HG03469 (cell line): ENCODE measurements at regions not wholly inside any gene's neighbourhood (a gene's known extent, or its start where the extent isn't known, plus 50 kb on each side); places are given as distances from the start of the nearest gene placed in this dataset.

Source experiments
- ATAC-seq: cut with Tn5 transposase; IDR thresholded peaks from one replicate; pipeline ENCODE4 v1.9.1; 2021; ENCODE audit warnings: mild to moderate bottlenecking, moderate library complexity, moderate number of reproducible peaks; ENCODE audit not compliant: unreplicated experiment

DNA sequence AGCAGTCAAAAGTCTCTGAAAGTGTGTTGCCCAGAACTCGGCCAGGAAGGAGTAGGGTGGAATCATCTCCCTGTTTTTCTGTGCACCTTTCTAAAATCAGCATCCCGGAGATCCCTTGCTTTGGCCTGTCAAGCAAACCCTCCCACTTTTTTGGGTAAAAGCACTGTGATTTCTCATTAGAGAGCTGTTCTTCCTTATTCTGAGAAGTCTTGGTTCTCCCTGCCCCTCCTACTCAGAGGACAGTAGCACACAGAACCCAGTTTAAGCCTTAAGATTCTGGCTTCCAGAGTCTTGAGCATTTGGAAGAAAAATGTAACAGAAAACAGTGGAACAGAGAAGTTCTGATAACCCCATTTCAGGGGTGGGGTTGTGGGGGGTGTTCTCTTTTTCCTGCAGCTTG is 52.6 kb upstream of the KATNAL1 start:
- no peak for ATAC-seq

DNA sequence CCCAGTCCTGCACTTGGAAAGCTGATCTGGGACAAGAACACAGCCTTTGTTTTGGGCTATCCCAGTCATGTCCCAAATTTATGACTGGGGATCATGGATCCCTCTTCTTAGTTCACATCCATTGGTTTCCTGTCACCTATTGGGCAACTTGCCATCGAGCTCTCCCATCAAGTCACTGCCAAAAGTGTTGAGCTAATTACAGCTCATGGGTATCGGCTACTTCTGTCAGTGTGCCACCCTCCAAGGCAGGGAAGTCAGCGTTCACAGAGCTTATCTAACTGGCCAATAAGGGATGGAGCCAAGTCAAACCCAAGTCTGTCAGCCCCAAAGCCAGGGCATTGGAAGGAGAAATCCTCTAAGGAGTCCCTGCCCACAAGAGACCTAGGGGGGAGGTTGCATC is 53.2 kb upstream of the KATNAL1 start:
- ATAC-seq, result no peak

DNA sequence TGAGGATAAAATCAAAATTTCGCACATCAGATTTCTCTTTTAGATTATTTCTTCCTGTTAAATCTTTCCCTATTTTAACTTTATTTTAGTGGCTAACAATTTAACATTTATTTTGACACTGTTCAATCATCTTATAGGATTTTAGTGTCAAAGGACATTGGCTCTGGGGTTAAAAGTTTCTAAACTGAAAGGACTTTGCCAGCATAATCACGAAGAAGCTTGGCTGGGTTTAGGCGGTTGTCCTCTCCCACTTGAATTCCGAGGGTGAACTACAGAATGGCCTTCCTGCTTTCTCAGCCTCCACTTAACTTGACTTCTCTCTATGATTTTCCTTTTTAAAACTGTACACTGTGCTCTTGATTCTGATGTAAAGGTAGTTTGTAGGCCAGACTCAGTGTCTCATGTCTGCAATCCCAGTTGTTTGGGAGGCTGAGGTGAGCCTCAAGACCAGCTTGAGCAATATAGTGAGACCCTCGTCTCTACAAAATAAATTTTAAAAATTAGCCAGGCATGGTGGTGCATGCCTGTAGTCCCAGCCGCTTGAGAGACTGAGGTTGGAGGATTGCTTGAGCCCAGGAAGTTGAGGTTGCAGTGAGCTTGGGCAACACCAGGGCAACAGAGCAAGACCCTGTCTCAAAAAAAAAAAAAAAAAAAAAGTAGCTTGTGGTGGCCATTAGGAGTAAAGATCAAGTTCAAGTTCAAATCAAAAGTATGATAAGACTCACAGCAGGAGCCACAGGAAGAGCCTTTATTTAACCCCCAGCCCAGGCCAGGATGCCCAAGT is 54.8 kb upstream of the KATNAL1 start:
- ATAC-seq, result no peak

DNA sequence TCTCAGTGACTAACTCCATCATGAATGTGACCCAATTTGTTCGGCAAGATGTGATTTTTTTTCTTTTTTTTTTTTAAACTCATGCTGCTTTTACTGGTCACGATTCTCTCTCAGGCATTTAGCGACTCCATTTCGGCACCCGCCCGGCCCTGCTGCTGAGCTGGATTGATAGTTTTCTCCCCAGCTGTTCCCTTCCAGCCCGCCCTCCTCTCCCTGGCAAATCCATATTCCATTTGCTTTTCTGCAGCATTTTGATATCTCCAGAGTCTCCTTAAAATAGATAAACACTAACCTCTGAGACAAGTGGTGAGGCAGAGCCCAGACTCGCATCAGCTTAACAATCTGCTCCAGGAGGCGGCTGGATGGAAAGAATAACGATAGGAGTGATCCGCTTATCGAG is 55.5 kb upstream of the KATNAL1 start:
- no peak for ATAC-seq

DNA sequence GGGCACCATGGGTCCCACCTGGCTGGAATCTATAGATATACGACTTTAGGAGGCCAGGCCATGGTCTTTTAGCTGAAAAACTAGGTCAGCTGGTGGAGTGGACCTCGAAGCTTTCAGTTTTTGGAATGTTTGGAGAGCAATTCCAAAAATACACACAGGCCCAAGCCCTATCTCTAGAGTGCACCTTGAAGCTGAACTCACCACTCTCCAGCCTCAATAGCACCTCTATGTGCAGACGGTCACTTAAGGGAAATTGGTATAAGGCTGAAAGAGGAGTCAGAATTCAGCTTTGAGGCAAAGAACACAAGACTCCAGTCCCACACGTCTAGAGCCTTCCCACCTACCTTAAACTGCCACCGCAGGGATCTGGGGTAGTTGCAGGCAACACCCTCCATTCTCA is 56.4 kb upstream of the KATNAL1 start:
- ATAC-seq, result no peak

DNA sequence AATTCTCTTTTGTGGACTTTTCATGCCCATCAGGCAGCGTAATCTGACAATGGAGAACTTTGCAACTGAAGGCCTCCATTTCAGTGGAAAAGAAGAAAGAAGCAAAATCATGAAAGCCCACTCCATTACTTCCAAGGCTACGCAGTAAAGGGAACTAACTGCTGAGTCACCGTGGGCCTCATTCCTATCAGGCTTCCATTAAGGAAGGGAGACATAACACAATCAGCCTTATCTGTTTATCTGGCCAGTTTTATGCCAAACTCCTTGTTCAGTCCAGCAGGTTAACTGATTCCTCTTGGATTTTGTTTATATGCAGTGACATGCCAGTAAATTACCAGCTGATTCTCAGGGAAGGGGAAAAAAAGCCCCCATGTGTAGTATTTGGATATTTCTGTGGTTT is 56.8 kb upstream of the KATNAL1 start:
- no peak for ATAC-seq

DNA sequence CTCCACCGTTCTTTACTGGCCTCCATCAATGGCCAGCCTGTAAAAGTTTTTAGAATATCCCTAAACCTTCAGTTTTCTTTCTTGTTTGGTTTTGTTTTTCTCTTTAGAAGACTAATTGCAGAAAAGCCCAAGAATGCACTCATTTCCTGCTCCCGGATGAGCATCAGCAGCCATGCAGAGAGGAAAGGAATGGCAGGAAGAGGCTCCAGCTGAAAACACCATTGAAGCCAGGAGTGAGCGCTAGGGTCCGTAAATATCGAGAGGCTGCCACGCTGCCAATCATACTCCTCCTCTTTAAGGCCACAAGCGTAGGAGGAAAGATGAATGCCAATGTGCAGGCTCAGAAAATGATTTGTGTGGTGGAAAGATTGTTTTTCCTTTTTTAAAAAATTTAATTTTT is 57.4 kb upstream of the UBE2L5 start:
- ATAC-seq, result no peak

DNA sequence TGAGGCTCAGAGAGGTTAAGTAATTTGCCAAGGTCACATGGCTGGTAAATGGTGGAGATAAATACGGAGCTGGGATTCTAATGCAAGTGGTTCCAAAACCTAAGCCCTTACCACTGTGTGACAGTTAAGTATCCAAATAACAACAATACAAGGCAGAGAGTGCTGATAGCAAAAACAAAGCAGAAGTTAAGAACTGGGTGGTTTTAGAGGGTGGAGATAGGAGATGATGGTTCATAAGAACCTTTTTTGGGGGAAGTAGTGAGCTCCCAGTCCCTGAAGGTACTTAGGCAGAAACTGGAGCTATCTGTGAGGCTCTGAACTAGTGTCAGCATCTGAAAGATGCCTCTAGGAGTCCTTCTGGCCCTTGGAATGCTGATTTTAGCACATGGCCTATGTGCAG is 56.2 kb upstream of the UBE2L5 start:
- ATAC-seq, result no peak

DNA sequence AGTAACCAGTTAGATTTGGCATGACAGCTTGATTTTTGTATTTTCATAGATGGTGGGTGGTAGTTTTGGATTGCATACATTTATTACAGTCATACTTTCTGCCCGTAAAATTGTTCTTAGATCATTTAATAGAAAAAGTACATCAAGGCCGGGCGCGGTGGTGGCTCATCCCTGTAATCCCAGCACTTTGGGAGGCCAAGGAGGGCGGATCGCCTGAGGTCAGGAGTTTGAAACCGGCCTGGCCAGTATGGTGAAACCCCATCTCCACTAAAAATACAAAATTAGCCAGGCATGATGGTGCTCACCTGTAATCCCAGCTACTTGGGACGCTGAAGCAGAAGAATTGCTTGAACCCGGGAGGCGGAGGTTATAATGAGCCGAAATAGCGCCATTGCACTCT is 55.0 kb upstream of the UBE2L5 start:
- no peak for ATAC-seq

DNA sequence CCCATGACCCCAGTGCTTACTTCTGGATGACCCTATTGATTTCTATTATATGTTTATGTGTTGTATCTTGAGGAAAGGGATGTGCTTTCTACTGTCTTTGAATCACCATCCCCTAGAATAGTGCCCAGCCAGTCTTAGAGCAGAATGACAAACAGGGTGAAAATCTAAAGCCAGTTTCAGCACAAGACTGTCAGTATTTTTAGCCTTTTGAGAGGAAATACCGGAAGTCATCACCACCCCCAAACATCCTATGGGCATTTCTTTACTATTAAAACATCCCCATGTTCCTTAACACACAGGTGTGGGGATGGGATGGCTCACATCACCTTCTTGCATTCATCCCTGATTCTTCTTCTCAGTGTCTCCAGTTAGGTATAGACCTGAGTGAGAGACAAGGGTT is 52.1 kb upstream of the UBE2L5 start:
- ATAC-seq, result no peak

DNA sequence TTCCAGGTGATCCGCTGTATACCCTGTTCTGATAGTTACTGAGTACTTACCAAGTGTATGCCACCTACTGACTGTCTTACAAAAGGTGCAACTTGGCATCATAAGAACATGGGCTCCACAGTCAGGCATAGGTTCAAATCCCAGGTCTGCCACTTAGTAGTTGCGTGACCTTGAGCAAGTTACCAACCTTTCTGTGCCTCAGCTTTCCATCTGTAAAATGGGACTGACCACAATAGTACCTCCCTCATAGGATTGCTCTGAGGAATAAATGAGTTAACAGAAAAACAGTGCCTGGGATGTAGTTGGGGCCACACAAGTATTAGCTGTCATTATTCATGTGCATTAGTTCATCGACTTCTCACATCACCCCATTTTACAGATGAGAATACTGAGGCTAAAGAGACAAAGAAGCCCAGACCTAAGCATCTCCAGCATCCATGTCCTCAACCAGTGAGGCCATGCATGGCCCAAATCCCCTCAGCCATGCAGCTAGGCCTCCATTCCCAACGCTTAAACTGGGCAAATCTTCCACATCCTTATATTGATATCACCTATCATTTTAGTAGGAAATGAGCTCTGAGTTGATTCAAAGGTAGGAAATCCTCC is 51.3 kb upstream of the UBE2L5 start:
- ATAC-seq, result no peak

DNA sequence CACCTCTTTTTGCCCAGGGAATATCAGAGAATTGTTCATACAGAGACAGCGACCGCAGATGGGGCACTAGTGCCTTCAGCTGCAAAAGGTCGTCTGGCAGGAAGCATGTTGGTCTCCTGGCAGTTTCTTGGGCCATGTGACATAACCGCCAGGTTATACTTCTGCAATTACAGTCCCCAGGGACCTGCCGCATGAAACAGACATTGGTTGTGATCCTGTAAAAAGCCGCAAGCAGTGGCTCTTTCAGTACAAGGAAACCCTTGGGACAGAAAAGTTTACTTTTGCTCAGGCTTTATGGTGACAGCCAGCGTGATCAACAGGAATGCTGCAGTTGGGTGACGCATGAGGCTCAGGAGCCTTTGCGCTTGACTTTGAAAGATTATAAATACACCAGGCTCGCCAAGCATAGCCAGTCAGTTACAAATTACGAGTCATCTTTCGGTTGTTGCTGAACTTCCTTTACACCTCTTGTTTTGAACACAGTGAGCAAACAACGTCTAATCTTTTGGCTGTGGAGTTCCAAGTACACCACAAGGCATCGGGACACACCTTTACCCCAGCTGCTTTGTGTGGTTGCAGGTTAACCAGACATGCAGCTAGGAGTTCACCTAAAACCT is 50.5 kb upstream of the UBE2L5 start:
- peak; percentile 59 for ATAC-seq
